B cell (primary cell): ENCODE measurements at regions not wholly inside any gene's neighbourhood (a gene's known extent, or its start where the extent isn't known, plus 50 kb on each side); places are given as distances from the start of the nearest gene placed in this dataset.

Experiments
- ATAC-seq: fragments of 200-7000 bp; cut with Tn5 transposase; one replicate; pipeline ENCODE4 v1.10.0; 2021; ENCODE audit warnings: low read depth, mild to moderate bottlenecking, moderate number of reproducible peaks, moderate library complexity
- CTCF ChIA-PET: fragments of 350-600 bp; sonication (Branson Sonifier 250); formaldehyde crosslinking; loops from one replicate; lab custom pipeline; 2021; ENCODE audit warnings: antibody characterized with exemption, inconsistent platforms; lab: Charles Lee
- POLR2A ChIA-PET: fragments of 350-600 bp; sonication (Branson Sonifier 250); formaldehyde crosslinking; loops from one replicate; lab custom pipeline; 2021; ENCODE audit warnings: antibody characterized with exemption; lab: Charles Lee
- DNase-seq: peaks from one replicate; pipeline ENCODE4 v3.0.0; 2013
- H2AFZ ChIP-seq: 2 replicates; pipeline ENCODE4 v1.6.1; 2012; ENCODE audit warnings: mild to moderate bottlenecking, low read depth, low read length; ENCODE audit not compliant: insufficient read depth, poor library complexity, severe bottlenecking
- H3K27ac ChIP-seq, 2 donors: 1 replicate in 1 of 2; 2 replicates in 1 of 2; pipeline ENCODE4 v1.5.1; 2012 to 2013; ENCODE audit warnings: low read length in 2 of 2, mild to moderate bottlenecking in 2 of 2, moderate library complexity in 1 of 2
- H3K27me3 ChIP-seq, 4 experiments: fragments of 200-600 bp in 1 of 4; sonication (generic) in 1 of 4; replicated peaks in 1 of 4; 1 replicate in 2 of 4; 2 replicates in 2 of 4; pipeline versions ENCODE4 v1.6.1 to v1.7.0; 2013 to 2016; ENCODE audit warnings: low read length in 3 of 4, mild to moderate bottlenecking in 2 of 4, mixed read lengths in 1 of 4, moderate library complexity in 1 of 4; ENCODE audit not compliant: insufficient read depth in 4 of 4, control insufficient read depth in 3 of 4; ENCODE audit errors: control extremely low read depth in 1 of 4
- H3K36me3 ChIP-seq, 2 experiments: replicated peaks in 1 of 2; 1 replicate in 1 of 2; 2 replicates in 1 of 2; pipeline versions ENCODE4 v1.6.1 to v1.7.1; 2013; ENCODE audit warnings: low read length in 1 of 2; ENCODE audit not compliant: insufficient read depth in 2 of 2, control insufficient read depth in 1 of 2; ENCODE audit errors: control extremely low read depth in 1 of 2, extremely low read depth in 1 of 2
- H3K4me1 ChIP-seq, 2 donors: fragments of 200-600 bp in 1 of 2; sonication (generic) in 1 of 2; 1 replicate in 1 of 2; 2 replicates in 1 of 2; pipeline versions ENCODE4 v1.5.1 to v1.6.1; 2013 to 2017; ENCODE audit warnings: low read length in 2 of 2; ENCODE audit not compliant: control insufficient read depth in 2 of 2, insufficient read depth in 2 of 2
- H3K4me2 ChIP-seq: replicated peaks from 2 replicates; pipeline ENCODE3; 2012; ENCODE audit warnings: mild to moderate bottlenecking, low read depth, low read length; ENCODE audit not compliant: poor library complexity, severe bottlenecking
- H3K4me3 ChIP-seq, 5 experiments: fragments of 200-600 bp in 1 of 5; sonication (generic) in 1 of 5; 1 replicate in 3 of 5; 2 replicates in 2 of 5; pipeline versions ENCODE4 v1.5.1 to v1.7.0; 2011 to 2016; ENCODE audit warnings: low read length in 4 of 5, mild to moderate bottlenecking in 4 of 5, low read depth in 2 of 5, control low read depth in 1 of 5, moderate library complexity in 1 of 5; ENCODE audit not compliant: insufficient read depth in 1 of 5; ENCODE audit errors: control extremely low read depth in 1 of 5, extremely low read depth in 1 of 5
- H3K79me2 ChIP-seq: fragments of 200-600 bp; sonication (generic); one replicate; pipeline ENCODE4 v1.6.0; 2016; ENCODE audit warnings: low read length; ENCODE audit not compliant: control insufficient read depth, insufficient read depth
- H3K9ac ChIP-seq: fragments of 200-600 bp; sonication (generic); 2 replicates; pipeline ENCODE4 v1.6.1; 2017; ENCODE audit warnings: mild to moderate bottlenecking, low read length, moderate library complexity
- H3K9me3 ChIP-seq, 3 donors: one replicate each; pipeline versions ENCODE4 v1.6.1 to v1.7.1; 2013; ENCODE audit warnings: low read length in 2 of 3; ENCODE audit not compliant: control insufficient read depth in 2 of 3, insufficient read depth in 1 of 3; ENCODE audit errors: control extremely low read depth in 1 of 3
- H4K20me1 ChIP-seq: 2 replicates; pipeline ENCODE4 v1.6.0; 2012; ENCODE audit warnings: mild to moderate bottlenecking, low read length; ENCODE audit not compliant: insufficient read depth, control insufficient read depth, poor library complexity, severe bottlenecking
- H3K27ac Mint-ChIP-seq: one replicate; pipeline ENCODE4 v1.8.0; 2021; ENCODE audit warnings: mixed read lengths
- H3K27me3 Mint-ChIP-seq: one replicate; pipeline ENCODE4 v1.8.0; 2021; ENCODE audit warnings: mixed read lengths
- H3K4me1 Mint-ChIP-seq: one replicate; pipeline ENCODE4 v1.8.0; 2021; ENCODE audit warnings: mixed read lengths
- H3K4me3 Mint-ChIP-seq: one replicate; pipeline ENCODE4 v1.8.0; 2021; ENCODE audit warnings: mixed read lengths
- H3K9me3 Mint-ChIP-seq: one replicate; pipeline ENCODE4 v1.8.0; 2022; ENCODE audit warnings: mixed read lengths; ENCODE audit not compliant: insufficient read depth
- EZH2 ChIP-seq: IDR thresholded peaks from 2 replicates; pipeline ENCODE4 v1.6.1; 2012; ENCODE audit warnings: borderline replicate concordance, low read depth, mild to moderate bottlenecking, moderate library complexity, low read length; ENCODE audit not compliant: insufficient read depth, poor library complexity, severe bottlenecking
- WGBS: methylation state at CpG from one replicate; pipeline ENCODE4 v1.1.5; 2013; ENCODE audit warnings: missing lambda C conversion rate; ENCODE audit not compliant: insufficient coverage; 5-methylcytosine and 5-hydroxymethylcytosine counted together
- intact Hi-C: fragments of 100-400 bp; cut with micrococcal nuclease; formaldehyde crosslinking; loops from one replicate; pipeline ENCODE4 v1.10.0; 2022
- TF ChIP-seq, protein P1 (sequence below): fragments of 200-600 bp; IDR thresholded peaks from one replicate; pipeline ENCODE4 v1.8.0; 2022; ENCODE audit warnings: antibody characterized with exemption, mild to moderate bottlenecking

GRCh38 chr1:53393325-53393792 lies 65.5 kb upstream of the LRP8 start:
- no peak overlapping the region for H3K27ac ChIP-seq
- no peak overlapping the region for H3K4me3 ChIP-seq
- 15% methylated on average over 9 of the region's 10 CpGs for WGBS
- H3K79me2 ChIP-seq, result no peaks in the 10 kb centered on the region
- H3K4me2 ChIP-seq, result no peak overlapping the region
- H3K4me1 ChIP-seq, result peaks cover 9 to 13% of the 10 kb centered on the region in 2 donors
- H3K27me3 Mint-ChIP-seq, result no peaks in the 10 kb centered on the region
- peak; percentile 72 for ATAC-seq
- H3K4me3 Mint-ChIP-seq, result no peak overlapping the region
- peak; percentile 75 for DNase-seq
- no peaks in the 10 kb centered on the region for H3K9me3 Mint-ChIP-seq
- no peaks in the 10 kb centered on the region for H3K27me3 ChIP-seq
- no peak overlapping the region for H3K27ac Mint-ChIP-seq
- no peak overlapping the region for H2AFZ ChIP-seq
- intact Hi-C loops, result loop anchor here (2.0 to 5.0 kb wide), 2 partner anchors 67 to 211 kb away; no protein-coding TSS in a partner anchor
- no peak for TF ChIP-seq EZH2
- TF ChIP-seq, protein P1, sequence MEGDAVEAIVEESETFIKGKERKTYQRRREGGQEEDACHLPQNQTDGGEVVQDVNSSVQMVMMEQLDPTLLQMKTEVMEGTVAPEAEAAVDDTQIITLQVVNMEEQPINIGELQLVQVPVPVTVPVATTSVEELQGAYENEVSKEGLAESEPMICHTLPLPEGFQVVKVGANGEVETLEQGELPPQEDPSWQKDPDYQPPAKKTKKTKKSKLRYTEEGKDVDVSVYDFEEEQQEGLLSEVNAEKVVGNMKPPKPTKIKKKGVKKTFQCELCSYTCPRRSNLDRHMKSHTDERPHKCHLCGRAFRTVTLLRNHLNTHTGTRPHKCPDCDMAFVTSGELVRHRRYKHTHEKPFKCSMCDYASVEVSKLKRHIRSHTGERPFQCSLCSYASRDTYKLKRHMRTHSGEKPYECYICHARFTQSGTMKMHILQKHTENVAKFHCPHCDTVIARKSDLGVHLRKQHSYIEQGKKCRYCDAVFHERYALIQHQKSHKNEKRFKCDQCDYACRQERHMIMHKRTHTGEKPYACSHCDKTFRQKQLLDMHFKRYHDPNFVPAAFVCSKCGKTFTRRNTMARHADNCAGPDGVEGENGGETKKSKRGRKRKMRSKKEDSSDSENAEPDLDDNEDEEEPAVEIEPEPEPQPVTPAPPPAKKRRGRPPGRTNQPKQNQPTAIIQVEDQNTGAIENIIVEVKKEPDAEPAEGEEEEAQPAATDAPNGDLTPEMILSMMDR, result peak; percentile 96
- peaks cover 16% of the 10 kb centered on the region for H3K4me1 Mint-ChIP-seq
- no peaks in the 10 kb centered on the region for H4K20me1 ChIP-seq
- ChIA-PET CTCF (interaction anchor here (0.6 to 12.9 kb wide), 32 partner anchors 9 to 912 kb away, joined by 3 to 350 read pairs (median 5); partner anchors contain the start of gene MAGOH), POLR2A (no interaction called here)
- no peaks in the 10 kb centered on the region for H3K9me3 ChIP-seq
- no peak overlapping the region for H3K9ac ChIP-seq
- no peaks in the 10 kb centered on the region for H3K36me3 ChIP-seq

GRCh38 chr1:53394306-53394705 lies 64.9 kb upstream of the DMRTB1 start:
- ATAC-seq, result no peak
- H2AFZ ChIP-seq, result no peak overlapping the region
- H3K4me2 ChIP-seq, result no peak overlapping the region
- H3K9me3 Mint-ChIP-seq, result no peaks in the 10 kb centered on the region
- H3K4me1 Mint-ChIP-seq, result peaks cover 13% of the 10 kb centered on the region
- H3K4me3 ChIP-seq, result no peak overlapping the region
- H3K9me3 ChIP-seq, result no peaks in the 10 kb centered on the region
- POLR2A ChIA-PET, result no interaction called here
- no peaks in the 10 kb centered on the region for H3K79me2 ChIP-seq
- H3K4me1 ChIP-seq, result peaks cover 9 to 13% of the 10 kb centered on the region in 2 donors
- CTCF ChIA-PET, result interaction anchor here (1.0 to 12.9 kb wide), 6 partner anchors 68 to 147 kb away, joined by 3 to 350 read pairs (median 12); no protein-coding TSS in a partner anchor
- no peaks in the 10 kb centered on the region for H3K27me3 Mint-ChIP-seq
- no peaks in the 10 kb centered on the region for H3K36me3 ChIP-seq
- no peak overlapping the region for H3K9ac ChIP-seq
- no peak overlapping the region for H3K4me3 Mint-ChIP-seq
- DNase-seq, result no peak
- H3K27me3 ChIP-seq, result no peaks in the 10 kb centered on the region
- no peak overlapping the region for H3K27ac Mint-ChIP-seq
- H3K27ac ChIP-seq, result no peak overlapping the region
- no peak for TF ChIP-seq EZH2
- TF ChIP-seq, protein P1, result no peak
- 78% methylated on average over 5 of the region's 6 CpGs for WGBS
- intact Hi-C loops, result loop anchor here (5.0 kb wide), 1 partner anchor 212 kb away; no protein-coding TSS in a partner anchor
- no peaks in the 10 kb centered on the region for H4K20me1 ChIP-seq
